HG03066 (cell line): ENCODE measurements at regions not wholly inside any gene's neighbourhood (a gene's known extent, or its start where the extent isn't known, plus 50 kb on each side); places are given as distances from the start of the nearest gene placed in this dataset.
"Not testable (repeated sequence)": the region's sequence is repeated elsewhere in the genome, so short reads cannot be mapped to it uniquely, and the experiment has no call there.

Experiments
- ATAC-seq: cut with Tn5 transposase; IDR thresholded peaks from one replicate; pipeline ENCODE4 v1.9.1; 2021; ENCODE audit warnings: low read depth; ENCODE audit not compliant: unreplicated experiment

DNA sequence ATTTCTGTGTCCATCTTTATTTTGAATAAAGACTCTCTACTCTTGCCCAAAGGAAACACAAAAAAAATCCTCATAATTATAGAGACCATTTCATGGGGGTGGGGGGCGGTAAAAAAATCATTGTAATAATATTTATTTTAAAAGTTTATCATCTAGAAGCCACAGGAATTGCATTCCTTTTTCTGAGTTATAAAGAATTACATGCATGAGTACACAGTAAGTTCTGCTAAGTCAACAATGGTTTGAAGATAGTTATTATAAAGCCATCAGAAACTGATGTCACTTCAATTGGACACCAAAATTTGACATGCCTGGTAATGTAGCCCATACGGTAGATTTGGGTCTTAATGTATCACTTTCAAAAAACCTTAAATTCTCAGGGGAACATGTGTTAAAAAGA is 478.1 kb upstream of the NR5A2 start:
- no peak for ATAC-seq

DNA sequence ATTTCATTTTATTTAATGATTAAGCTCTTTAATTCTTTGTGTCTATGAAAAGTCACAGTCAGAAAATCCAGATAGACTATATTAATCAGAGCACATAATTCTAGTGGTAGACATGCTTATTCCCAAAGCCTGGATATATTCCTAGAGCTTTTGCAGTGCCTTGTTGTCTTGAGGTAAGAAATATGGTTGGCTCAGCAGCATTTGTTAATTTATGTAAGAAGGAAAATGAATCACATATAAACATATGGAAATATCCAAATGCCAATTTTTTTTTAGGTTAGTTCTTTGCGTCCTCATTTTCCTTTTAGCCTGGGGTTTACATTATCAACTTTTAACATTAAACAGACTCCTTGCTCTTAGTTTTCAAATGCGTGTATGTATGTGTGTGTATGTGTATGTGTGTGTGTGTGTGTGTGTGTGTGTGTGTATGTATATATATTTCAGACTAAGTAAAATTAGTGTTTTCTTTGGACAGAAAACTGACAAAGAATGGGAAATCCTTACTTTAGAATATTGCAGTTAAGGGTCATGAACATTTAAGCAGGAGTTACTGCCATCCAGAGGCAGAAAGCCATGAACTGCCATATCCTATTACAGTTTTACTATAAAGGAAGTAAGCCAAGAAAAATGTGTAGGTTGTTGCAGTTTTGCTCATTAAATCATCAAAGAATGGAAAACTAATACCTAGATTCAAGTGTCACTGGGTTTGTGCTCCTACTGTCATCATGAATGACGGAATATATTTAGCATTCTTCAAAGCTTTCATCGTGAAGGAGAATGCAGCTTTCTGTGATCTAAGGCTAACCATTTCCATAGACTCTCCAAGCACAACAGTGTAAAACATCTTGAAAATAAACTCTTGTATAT is 477.1 kb upstream of the NR5A2 start:
- no peak for ATAC-seq

GRCh38 chr1:199551967-199552565 is 475.4 kb upstream of the NR5A2 start:
- ATAC-seq = no peak

GRCh38 chr1:199553104-199553503 is 474.4 kb upstream of the NR5A2 start:
- no peak for ATAC-seq

- no peak for ATAC-seq
Measured at GRCh38 chr1:199561334-199561733, 466.2 kb upstream of the NR5A2 start.

DNA sequence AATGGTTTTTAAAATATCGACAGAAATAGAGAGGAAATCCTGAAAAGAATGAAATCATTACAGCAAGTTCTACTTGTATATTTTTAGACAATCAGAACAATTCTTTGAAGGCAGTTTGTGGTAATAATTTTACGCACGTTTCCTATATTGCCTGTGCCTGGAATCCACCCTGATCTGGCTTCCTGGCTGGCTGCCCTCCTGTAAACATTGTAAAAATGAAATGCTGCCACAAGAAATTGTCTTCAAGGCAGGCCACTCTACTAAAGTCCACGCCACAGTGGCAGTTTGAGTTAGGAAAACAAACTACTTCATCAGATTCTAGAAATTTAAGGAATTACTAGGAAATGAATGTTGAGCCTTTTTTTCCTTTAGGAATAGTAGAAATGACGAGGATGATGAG is 454.5 kb upstream of the NR5A2 start:
- no peak for ATAC-seq

- no peak for ATAC-seq
Measured at GRCh38 chr1:199574950-199575349, 452.6 kb upstream of the NR5A2 start.

GRCh38 chr1:199580300-199580699 is 447.2 kb upstream of the NR5A2 start:
- no peak for ATAC-seq

GRCh38 chr1:199585392-199585791 is 442.1 kb upstream of the NR5A2 start:
- ATAC-seq = no peak

GRCh38 chr1:199590708-199591107 is 436.8 kb upstream of the NR5A2 start:
- no peak for ATAC-seq

DNA sequence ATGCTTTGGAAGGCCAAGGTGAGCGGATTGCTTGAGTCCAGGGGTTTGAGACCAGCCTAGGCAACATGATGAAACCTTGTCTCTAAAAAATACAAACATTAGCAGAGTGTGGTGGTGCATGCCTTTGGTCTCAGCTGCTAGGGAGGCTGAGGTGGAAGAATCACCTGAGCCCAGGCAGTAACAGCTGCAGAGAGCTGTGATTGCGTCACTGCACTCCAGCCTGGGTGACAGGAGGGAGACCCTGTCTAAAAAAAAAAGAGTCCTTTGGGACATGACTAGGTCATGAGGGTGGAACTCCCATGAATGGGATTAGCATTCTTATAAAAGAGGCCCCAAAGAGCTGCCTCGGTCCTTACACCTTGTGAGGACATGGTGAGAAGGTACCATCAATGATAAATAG is 436.0 kb upstream of the NR5A2 start:
- ATAC-seq = no peak

GRCh38 chr1:199593475-199593874 is 434.0 kb upstream of the NR5A2 start:
- ATAC-seq = no peak

- ATAC-seq = not testable (repeated sequence)
Measured at GRCh38 chr1:199596448-199596847, 431.1 kb upstream of the NR5A2 start.

DNA sequence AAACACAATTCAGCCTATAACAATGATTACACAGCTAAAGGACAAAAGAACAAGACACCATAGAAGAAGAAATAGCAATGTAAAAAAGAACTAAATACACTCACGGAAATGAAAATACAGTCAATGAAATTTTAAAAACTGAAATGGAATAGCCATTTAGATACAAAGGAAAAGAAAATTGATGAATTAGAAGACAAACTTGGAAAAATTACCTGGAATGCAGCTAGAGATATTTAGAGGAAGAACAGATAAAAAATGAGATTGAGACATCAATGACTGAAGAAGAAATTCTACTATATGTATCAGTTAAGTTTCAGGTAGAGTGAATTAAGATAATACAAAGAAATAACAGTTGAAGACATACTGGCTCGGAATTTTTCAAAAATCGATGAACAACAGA is 430.4 kb upstream of the NR5A2 start:
- ATAC-seq = no peak

DNA sequence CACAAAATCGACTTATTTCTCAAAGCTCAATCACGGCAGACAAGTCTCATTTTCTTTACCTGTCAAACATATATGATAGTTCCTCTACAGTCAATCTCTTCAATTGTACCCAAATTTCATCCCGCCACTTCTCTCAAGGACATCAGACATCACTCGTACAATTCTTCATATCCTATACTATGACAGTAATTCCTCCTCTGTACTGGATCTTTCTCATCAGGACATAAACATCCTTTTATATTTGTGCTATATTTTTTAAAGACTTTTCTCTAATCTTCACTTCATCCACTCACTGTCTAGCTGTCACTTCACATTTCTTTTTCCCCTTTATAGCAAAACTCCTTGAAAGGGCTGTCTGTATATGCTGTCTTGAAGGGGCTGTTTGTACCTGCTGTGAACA is 419.1 kb upstream of the NR5A2 start:
- ATAC-seq = no peak

- no peak for ATAC-seq
Measured at GRCh38 chr1:199612976-199613774, 414.3 kb upstream of the NR5A2 start.

GRCh38 chr1:199616947-199617346 is 410.6 kb upstream of the NR5A2 start:
- ATAC-seq = no peak

- ATAC-seq = no peak
Measured at GRCh38 chr1:199619223-199619622, 408.3 kb upstream of the NR5A2 start.

DNA sequence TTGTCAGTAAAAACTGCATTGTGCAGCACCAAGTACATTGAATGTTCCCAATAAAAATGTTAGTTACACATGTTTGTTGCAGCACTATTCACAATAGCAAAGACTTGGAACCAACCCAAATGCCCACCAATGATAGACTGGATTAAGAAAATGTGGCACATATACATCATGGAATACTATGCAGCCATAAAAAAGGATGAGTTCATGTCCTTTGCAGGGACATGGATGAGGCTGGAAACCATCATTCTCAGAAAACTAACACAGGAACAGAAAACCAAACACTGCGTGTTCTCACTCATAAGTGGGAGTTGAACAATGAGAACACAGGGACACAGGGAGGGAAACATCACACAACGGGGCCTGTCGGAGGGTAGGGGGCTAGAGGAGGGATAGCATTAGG is 401.3 kb upstream of the NR5A2 start:
- not testable (repeated sequence) for ATAC-seq

DNA sequence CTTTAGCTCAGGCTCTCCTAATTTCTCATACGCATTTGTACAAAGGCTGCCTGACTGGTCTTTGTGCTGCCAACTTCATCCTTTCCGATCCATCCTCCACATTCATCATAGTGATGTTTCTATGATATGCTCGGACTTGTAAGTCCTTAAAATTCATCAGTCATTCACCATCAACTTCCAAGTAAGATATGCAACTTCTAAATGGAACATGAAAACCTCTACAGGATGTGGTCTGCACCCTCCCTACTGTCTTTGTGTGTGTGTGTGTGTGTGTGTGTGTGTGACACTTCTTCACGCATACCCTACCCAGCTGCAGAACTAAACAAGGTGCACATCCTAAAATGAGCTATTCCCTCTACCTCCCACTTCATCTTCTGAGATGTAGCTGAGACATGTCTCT is 397.9 kb upstream of the NR5A2 start:
- no peak for ATAC-seq

DNA sequence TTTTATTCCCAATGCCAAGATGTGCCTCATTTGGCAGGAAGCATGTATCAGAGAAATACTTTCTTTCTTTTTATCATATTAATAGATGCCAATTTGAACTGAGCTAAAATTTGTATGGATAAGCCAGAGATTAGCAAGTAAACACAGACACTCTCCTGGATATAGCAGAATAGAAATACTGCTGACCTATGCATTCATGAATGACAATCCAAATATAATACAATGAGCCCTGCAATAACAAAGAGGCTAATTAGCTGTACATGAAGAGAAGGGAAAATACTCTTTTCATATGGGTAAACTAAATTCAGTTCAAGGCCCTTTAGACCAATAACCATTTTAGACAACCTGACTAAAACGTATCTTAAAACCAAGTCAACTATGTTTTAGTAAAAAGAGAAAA is 388.1 kb upstream of the NR5A2 start:
- no peak for ATAC-seq
